Activated CD8-positive, alpha-beta memory T cell treated with anti-CD3 and anti-CD28 coated beads, Interleukin-2, amount 50 U/mL, for 24 hours (primary cell): ENCODE measurements at regions not wholly inside any gene's neighbourhood (a gene's known extent, or its start where the extent isn't known, plus 50 kb on each side); places are given as distances from the start of the nearest gene placed in this dataset.

Experiments used
- DNase-seq: peaks from one replicate; pipeline ENCODE4 v3.0.0-alpha.2; 2020; ENCODE audit errors: extremely low read depth

GRCh38 chr4:178784491-178784890 lies 1342.3 kb upstream of the AGA start:
- DNase-seq: no peak

- DNase-seq: no peak
These were observed 1347.0 kb upstream of the AGA start for GRCh38 chr4:178789279-178789678.

DNA sequence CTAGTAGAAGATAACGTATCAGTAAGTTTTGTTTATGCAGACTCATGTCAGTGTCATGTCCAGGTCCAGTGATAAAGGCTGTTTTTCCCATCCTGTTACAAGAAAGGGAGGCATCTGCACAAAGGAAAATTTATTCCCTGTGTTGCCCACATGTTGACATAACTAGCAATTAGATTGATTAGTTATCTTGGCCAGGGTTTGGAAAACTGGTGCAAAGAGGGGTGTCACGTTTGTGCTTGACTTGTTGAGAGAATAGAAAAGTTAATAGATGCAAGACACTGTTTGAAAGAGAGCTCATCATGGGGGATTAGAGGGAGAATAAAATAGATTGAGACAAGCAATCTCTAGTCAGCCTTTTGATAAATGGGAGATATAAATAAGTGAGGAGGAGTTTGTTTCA lies 1357.0 kb upstream of the AGA start:
- no peak for DNase-seq

GRCh38 chr4:178808106-178808505 lies 1365.9 kb upstream of the AGA start:
- DNase-seq: no peak

DNA sequence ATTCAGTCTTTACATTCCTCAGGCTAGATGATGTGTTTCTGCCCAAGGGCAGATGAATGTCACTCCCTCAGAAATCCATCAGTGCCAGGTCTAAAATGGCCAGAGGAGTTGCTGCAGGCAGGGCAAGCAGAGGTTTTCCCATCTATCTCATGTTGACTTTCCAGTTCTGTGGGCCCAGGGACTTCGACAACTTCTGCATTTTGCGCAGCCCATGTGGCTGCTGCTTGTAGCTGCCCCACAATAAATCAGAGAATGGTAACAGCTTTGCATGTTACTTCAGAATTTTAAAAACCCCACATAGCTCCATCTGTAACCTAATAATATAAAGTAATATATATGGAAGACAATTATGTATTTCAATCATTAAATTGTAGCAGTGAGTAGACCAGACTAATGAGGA lies 1367.7 kb upstream of the AGA start:
- no peak for DNase-seq

DNA sequence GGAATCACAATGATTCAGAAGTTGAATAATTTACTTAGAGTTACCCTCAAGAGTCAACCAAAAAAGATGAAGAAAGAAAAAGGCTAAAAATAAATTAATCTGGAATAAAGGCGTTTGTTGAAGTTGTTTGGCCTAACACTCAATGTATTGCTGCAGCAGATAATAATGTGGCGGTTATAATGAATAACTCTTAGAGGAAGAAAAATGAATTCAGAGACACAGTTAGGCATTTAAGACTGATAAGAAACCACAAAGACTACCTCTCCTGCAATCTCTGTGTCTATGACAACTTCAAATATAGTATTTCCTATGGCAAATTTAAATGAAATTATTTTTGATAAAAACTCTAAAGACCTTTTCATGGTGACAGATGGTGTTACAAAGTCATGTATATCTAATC lies 1369.1 kb upstream of the AGA start:
- no peak for DNase-seq

DNA sequence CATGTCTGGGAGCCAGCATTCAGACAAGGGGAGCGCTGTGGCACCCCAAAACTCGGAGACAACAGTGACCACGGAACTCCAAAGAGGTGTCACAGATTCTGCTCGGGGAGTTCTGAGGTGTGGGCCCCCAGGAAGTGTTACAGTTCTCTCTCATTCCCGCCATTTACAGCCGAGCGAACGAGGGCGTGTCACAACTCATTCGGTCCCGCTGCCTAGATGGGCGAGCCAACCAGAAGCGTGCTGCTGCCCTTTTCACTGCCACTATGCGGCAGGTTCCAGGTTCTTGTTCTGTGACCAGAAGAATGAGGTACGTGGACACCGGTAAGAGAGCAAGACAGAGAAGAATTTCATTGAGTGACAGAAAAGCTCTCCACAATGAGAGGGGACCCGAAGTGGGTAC lies 1370.6 kb upstream of the AGA start:
- no peak for DNase-seq

- no peak for DNase-seq
These were observed 1372.7 kb upstream of the AGA start for GRCh38 chr4:178814908-178815307.

DNA sequence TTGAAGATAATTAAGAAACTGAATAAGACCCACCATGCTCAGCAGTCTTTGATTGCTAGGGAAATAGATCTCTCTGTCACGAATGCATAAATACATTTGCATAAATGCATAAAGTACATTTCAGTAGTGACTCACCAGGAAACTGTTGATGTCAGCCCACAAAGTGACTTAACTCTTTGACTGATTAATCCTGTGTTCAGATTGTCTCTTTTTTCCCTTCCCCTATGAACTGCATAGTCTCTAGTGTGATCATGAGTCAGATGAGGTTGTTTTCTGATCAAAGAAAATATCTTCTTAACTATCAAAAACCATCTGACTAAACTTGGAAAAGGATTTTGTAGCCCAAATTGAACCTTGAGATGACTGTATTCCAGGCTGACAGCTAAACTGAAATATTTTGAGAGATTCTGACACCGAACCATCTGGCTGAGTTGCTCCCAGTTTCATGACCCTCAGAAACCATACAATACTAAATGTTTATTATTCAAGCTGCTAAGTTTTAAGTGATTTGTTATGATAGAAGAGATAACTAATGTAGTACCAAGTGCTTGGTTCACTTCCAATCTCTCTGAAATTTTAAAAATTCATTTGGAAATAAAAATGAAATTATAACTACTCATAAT lies 1381.5 kb upstream of the AGA start:
- DNase-seq: no peak

- no peak for DNase-seq
These were observed 1394.6 kb upstream of the AGA start for GRCh38 chr4:178836865-178837264.

DNA sequence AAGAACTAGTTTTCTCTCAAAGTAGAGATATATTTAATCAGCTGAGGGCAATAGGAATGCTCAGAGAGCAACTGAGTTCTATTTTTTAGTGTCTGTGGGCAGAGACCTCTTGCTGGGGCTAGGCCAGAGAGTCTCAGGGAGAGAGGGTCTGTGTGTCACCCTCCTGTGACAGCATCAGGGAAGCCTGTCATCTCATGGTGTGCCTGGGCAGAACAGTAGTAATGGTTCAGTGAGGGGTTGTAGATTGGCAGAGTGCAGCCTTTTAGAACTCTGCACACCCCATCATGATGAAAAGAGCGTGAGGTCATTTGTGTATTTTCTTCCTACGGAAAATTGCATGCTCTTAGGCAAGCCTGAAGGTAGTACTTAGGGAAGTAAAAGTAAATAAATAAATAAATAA lies 1396.5 kb upstream of the AGA start:
- DNase-seq: no peak

DNA sequence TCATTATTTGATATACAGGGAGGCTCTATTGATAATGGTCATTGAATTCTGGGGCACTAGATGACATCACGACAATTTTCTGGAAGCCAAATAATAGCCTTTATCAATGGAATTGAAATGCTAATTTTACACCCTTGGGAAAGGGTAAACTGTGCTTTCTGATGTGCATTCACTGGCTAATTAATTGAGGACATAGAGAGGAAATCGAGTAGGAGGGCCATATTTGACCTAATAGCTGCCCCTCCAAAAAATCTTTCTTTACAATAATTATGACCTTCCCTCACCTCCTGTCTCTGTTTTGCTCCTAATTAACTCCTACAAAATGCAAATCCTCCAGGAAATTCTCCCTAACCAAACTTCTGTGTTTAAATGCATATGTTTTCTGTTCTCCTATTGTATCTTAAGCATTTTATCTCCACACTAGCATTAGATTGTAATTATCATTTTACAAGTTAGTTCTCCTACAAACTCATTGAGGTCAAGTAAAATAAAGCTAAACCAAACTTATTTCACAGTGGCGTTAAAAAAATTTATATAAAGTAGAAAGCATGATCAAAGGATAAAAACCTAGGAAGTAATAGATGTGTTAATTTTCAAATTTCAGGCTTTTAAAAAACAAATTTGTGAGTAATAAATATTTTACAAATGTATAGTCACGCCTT lies 1414.0 kb upstream of the AGA start:
- DNase-seq: no peak

DNA sequence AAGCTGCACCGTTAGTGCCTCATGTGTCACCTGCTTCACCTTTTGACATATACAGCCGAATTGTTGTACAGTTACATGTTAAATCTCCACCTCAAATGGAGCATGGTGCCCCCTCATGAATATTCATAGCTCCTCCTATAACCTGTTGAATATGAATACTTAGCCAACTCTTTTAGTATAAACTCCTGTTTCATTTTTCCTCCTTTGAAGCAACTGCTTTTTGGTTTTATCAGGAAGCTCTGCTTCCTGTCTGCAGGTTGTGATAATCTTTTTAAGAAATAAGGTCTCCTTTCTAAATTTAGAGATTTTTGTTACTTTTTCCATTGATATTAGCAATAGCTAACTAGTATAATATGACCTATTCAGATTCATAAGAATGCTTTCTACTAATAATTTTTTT lies 1429.2 kb upstream of the AGA start:
- no peak for DNase-seq

DNA sequence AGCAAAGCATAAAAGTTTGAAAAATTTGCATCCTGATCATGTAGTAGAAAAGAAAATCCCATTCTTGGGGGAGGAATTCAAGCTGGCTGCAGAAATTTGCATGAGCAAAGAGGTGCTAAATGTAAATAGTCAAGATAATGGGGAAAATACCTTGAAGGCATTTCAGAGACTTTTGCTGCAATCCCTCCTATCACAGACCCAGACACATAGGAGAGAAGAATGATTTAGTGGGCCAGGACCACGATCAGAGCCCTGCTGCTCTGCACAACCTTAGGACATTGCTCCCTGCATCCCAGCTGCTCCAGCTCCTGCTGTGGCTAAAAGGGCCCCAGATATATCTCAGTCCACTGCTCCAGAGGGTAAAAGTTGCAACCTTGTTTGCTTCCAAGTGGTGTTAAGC lies 1439.7 kb upstream of the AGA start:
- no peak for DNase-seq

GRCh38 chr4:178894126-178894525 lies 1451.9 kb upstream of the AGA start:
- DNase-seq: no peak

GRCh38 chr4:178899084-178899483 lies 1456.8 kb upstream of the AGA start:
- no peak for DNase-seq

GRCh38 chr4:178917756-178918155 lies 1475.5 kb upstream of the AGA start:
- no peak for DNase-seq

- no peak for DNase-seq
These were observed 1494.9 kb upstream of the AGA start for GRCh38 chr4:178937130-178937529.

DNA sequence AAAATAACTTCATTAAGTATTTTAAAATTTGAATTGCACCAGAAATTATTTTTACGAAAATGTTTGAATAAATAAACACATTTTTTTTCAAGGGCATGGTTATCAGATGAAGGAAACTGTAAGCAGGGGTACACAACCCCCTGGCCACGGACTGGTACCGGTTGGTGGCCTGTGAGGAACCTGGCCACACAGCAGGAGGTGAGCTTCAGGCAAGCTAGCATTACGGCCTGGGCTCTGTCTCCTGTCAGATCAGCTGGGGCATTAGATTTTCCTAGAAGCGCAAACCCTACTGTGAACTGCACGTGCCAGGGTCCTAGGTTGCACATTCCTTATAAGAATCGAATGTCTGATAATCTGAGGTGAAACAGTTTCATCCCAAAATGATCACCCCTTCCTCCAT lies 1499.7 kb upstream of the AGA start:
- no peak for DNase-seq

DNA sequence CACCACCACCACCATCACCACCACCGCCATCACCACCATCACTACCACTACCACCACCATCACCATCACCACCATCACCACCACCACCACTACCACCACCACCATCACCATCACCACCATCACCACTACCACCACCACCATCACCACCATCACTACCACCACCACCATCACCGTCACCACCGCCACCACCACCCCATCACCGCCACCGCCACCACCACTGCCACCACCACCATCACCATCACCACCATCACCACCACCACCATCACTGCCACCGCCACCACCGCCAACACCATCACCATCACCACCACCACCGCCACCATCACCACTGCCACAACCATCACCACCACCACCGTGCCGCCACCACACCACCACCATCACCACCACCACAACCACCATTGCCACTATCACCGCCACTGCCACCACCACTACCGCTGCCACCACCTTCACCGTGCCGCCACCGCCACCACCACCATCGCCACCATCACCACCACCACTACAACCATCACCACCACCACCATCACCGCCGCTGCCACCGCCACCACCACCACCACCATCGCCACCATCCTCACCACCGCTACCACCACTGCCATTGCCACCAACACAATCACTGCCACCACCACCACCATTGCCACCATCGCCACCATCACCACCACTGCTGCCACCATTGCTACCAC lies 1511.3 kb upstream of the AGA start:
- no peak for DNase-seq

DNA sequence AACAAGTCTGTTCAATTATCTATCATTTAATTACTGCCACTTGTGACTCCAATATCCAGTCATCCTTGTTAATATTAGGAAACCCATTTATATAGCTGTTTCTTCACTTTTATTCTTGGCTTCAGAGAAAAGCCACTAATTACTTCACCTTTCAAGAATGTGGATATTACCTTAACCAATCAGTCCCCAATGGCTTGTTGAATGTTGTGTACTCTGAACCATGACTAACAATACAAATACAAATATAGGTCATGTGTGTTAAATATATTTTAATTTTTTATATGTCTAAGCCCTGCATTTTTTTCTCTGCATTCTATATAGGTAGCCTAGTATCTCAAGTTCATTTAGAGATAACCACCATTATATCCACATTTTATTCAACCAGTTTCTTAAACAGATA lies 1513.4 kb upstream of the AGA start:
- no peak for DNase-seq

DNA sequence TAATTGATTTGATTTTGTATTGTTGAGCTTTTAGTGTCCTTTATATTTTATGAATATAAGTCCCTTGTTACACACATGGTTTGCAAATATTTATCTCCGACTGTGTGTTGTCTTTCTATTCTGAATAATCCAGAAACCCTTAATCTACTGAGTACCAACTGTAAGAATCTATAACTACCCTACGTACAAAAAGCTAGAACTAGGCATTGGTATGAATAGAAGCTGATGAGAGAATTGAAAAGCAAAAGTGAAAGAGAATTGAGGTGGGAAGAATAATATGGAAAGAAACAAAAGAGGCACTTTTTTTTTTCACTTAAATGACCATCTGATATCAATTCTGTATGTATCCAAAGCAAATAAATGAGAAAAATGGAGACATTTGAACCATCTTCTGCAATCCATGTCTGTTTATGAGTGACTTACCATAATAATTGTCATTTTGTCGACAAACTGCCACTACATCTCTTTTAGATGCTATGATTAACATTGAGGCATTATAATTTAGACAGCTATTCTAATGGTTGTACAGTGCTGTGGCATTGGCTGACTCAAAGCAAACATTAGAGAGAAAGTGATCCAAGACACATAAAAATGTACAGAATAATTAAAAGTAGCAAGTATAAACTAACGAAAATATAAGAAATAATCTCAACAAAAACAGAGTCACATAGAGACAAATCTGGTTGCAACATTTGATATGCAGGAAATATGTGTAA lies 1516.6 kb upstream of the AGA start:
- no peak for DNase-seq
